ENCODE measurements at regions not wholly inside any gene's neighbourhood (a gene's known extent, or its start where the extent isn't known, plus 50 kb on each side); places are given as distances from the start of the nearest gene placed in this dataset.

DNA sequence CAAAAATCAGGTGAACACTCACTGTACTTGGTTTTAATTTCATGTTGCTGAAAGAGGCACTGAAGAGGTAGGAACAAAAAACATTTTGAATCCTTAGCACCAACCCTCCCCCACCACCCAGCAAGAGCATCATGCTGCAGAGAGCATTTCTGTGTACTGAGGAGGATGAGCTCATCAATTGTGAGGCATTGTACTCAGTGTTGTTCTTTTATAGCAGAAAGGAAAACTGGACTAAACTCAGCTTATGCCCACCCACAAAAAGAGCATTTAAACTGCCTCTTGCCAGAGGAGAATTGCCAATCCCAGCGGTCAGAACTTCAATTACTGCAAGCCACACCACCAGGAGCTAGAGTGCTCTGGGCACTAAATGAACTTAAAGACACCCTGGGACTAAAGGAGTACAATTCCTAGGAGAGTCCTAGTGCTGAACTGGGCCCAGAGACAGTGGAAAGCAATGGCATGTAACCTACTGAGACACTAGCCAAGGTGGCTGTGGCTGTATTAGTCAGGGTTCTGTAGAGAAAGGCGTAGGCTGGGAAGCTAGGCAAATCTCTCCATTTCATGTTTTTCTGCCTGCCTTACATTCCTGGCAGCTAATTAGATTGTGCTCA, 280.7 kb upstream of the KLHL4 start:
- Histone ChIP-seq H3K36me3 (ENCODE audit: control insufficient read depth, insufficient read depth, low read length) (no peaks in the 10 kb centered on the region), H3K4me3 (ENCODE audit: low read depth, low read length) (no peak overlapping the region), H3K27me3 (ENCODE audit: control insufficient read depth, insufficient read depth, low read length) (no peaks in the 10 kb centered on the region)
- TF ChIP-seq CTCF (IDR thresholded peaks at IDR 0.05; ENCODE audit: insufficient read depth, low read depth, low read length): no peak
- CTCF ChIA-PET: interaction anchor here (1.3 kb wide), 1 partner anchor 13 kb away, joined by 3 read pairs; no protein-coding TSS in a partner anchor
- POLR2A ChIA-PET: no interaction called here
- DNase-seq (ENCODE audit: low read depth): no peak

GRCh38 chrX:87265518-87265917, 252.1 kb upstream of the KLHL4 start:
- Histone ChIP-seq H3K4me3 (ENCODE audit: low read depth, low read length) (no peak overlapping the region), H3K36me3 (ENCODE audit: control insufficient read depth, insufficient read depth, low read length) (no peaks in the 10 kb centered on the region), H3K27me3 (ENCODE audit: control insufficient read depth, insufficient read depth, low read length) (no peaks in the 10 kb centered on the region)
- ChIA-PET CTCF (no interaction called here), POLR2A (no interaction called here)
- DNase-seq (ENCODE audit: low read depth): no peak
- TF ChIP-seq CTCF (IDR thresholded peaks at IDR 0.05; ENCODE audit: insufficient read depth, low read depth, low read length): no peak

DNA sequence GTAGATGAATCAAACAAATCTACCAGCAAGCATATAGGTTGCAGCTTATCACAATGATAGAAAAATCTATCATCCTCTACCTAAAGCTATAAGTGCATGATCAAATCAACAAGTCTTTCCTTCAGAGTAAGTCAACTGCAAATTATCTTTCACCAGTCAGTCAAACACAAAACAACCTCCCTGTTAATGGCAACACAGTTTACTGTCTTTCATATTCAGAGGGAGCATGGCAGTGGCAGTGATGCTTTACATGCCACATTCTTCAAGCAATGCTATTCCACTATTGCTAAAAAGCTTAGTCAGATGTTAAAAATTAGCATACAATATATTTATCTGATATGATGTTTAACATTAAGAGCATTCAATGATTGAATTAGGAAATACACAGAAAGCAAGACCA, 245.1 kb upstream of the KLHL4 start:
- no peaks in the 10 kb centered on the region for H3K27me3 ChIP-seq (ENCODE audit: control insufficient read depth, insufficient read depth, low read length)
- no peak for DNase-seq (ENCODE audit: low read depth)
- POLR2A ChIA-PET: no interaction called here
- no peak overlapping the region for H3K4me3 ChIP-seq (ENCODE audit: low read depth, low read length)
- CTCF ChIA-PET: no interaction called here
- H3K36me3 ChIP-seq (ENCODE audit: control insufficient read depth, insufficient read depth, low read length): no peaks in the 10 kb centered on the region
- TF ChIP-seq CTCF (IDR thresholded peaks at IDR 0.05; ENCODE audit: insufficient read depth, low read depth, low read length): no peak

DNA sequence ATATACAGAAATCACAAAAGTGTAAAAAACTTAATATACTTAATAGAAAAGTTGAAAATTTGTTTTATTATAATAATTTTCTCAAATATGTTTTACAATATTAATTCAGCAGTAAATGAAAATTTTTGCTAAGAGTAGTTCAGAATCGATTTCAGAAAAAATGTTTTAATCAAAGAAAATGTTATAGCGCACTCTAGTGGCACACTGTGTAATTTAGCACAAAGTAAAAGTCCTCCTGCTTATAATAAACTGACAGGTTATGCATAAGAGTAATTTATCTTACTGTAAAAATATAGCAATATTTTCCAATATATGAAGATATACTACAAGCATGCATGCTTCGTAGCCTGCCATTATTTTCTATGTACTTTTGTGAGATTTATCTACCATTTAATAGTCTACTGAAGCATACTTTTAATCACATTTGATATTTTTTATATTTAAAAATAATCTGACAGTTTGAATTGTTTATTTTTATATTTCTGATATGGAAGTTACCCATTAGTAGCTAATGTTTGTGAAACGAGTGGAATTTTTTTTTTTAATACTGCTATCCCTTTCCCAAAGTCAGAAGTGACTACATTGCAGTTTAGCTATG, 217.9 kb upstream of the KLHL4 start:
- no peaks in the 10 kb centered on the region for H3K36me3 ChIP-seq (ENCODE audit: control insufficient read depth, insufficient read depth, low read length)
- CTCF ChIA-PET: no interaction called here
- H3K4me3 ChIP-seq (ENCODE audit: low read depth, low read length): no peak overlapping the region
- H3K27me3 ChIP-seq (ENCODE audit: control insufficient read depth, insufficient read depth, low read length): no peaks in the 10 kb centered on the region
- DNase-seq (ENCODE audit: low read depth): no peak
- POLR2A ChIA-PET: no interaction called here
- peak; percentile 35; the same call in 1 of the 2 replicates for TF ChIP-seq CTCF (IDR thresholded peaks at IDR 0.05; ENCODE audit: insufficient read depth, low read depth, low read length)

DNA sequence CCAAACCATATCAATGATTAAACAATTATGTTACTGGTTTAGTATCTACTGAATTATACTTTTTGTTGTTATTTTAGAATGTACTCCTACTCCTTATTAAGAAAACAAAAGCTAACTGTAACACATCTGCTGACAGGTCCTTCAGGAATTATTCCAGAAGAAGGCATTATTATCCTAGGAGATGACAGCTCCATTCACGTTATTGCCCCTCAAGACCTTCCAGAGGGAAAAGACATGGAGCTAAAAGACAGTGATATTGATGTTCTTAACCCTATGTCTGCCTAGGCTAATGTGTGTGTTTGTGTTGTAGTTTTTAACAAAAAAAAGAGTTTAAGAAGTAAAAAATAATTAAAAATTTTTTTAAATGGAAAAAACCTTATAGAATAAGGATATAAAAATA, 206.8 kb upstream of the KLHL4 start:
- Histone ChIP-seq H3K36me3 (ENCODE audit: control insufficient read depth, insufficient read depth, low read length) (no peaks in the 10 kb centered on the region), H3K4me3 (ENCODE audit: low read depth, low read length) (no peak overlapping the region), H3K27me3 (ENCODE audit: control insufficient read depth, insufficient read depth, low read length) (no peaks in the 10 kb centered on the region)
- POLR2A ChIA-PET: no interaction called here
- TF ChIP-seq CTCF (IDR thresholded peaks at IDR 0.05; ENCODE audit: insufficient read depth, low read depth, low read length): no peak
- no peak for DNase-seq (ENCODE audit: low read depth)
- CTCF ChIA-PET: no interaction called here

Measured in BJ (cell line).